Calu3 (cell line): ENCODE measurements at regions not wholly inside any gene's neighbourhood (a gene's known extent, or its start where the extent isn't known, plus 50 kb on each side); places are given as distances from the start of the nearest gene placed in this dataset.

Experiments used
- BruUV-seq: library from RNA; stranded (reverse); fragments of 400-500 nt; replicated peaks from 2 replicates; lab custom pipeline; 2021; lab: Mats Ljungman, UMichigan
- CTCF ChIA-PET: fragments of 300-600 bp; sonication (Branson Sonifier 250); formaldehyde crosslinking; loops from one replicate; lab custom pipeline; 2022; ENCODE audit warnings: antibody characterized with exemption; lab: Charles Lee
- DNase-seq: peaks from one replicate; pipeline ENCODE4 v3.0.0; 2022
- H3K27ac Mint-ChIP-seq: one replicate; pipeline ENCODE4 v1.8.0; 2022; ENCODE audit warnings: mixed read lengths; ENCODE audit not compliant: unreplicated experiment
- H3K27me3 Mint-ChIP-seq: one replicate; pipeline ENCODE4 v1.8.0; 2022; ENCODE audit warnings: mixed read lengths; ENCODE audit not compliant: unreplicated experiment
- H3K36me3 Mint-ChIP-seq: one replicate; pipeline ENCODE4 v1.8.0; 2022; ENCODE audit warnings: mild to moderate bottlenecking, moderate library complexity, mixed read lengths; ENCODE audit not compliant: insufficient read depth, unreplicated experiment
- H3K4me1 Mint-ChIP-seq: one replicate; pipeline ENCODE4 v1.8.0; 2022; ENCODE audit warnings: mild to moderate bottlenecking, low read depth, mixed read lengths; ENCODE audit not compliant: unreplicated experiment
- H3K4me3 Mint-ChIP-seq: one replicate; pipeline ENCODE4 v1.8.0; 2022; ENCODE audit warnings: mild to moderate bottlenecking, low read depth, moderate library complexity, mixed read lengths; ENCODE audit not compliant: unreplicated experiment
- H3K9me3 Mint-ChIP-seq: one replicate; pipeline ENCODE4 v1.8.0; 2022; ENCODE audit warnings: low read depth, mixed read lengths; ENCODE audit not compliant: unreplicated experiment
- intact Hi-C: fragments of 100-400 bp; cut with micrococcal nuclease; formaldehyde crosslinking; loops from one replicate; pipeline ENCODE4 v1.10.0; 2022; ENCODE audit not compliant: unreplicated experiment
- TF ChIP-seq, protein P1 (sequence below): fragments of 200-600 bp; IDR thresholded peaks from one replicate; pipeline ENCODE4 v1.8.0; 2022; ENCODE audit warnings: antibody characterized with exemption; ENCODE audit not compliant: unreplicated experiment

DNA sequence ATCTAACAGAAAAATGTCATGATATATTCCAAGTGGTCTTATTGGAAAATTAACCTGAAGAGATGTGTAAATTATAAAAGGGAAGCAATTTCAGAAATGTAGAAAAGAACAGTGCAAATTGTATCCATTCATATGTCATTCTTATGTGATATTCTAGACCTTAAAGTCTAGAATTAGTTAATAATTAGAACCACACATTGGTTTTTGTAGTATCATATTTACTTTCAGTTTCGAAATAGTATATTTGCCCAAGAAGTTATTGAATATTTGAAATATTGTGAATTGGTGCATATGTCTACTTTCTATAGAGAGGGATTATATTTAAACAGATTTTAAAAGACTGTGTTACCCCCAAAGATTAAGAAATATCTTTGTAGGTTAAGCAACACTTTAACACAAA, 1348.6 kb upstream of the ACVR2A start:
- BruUV-seq: no TSS peak
- no peak overlapping the region for H3K4me3 Mint-ChIP-seq
- no peaks in the 10 kb centered on the region for H3K36me3 Mint-ChIP-seq
- no peak overlapping the region for H3K27ac Mint-ChIP-seq
- H3K27me3 Mint-ChIP-seq: no peaks in the 10 kb centered on the region
- peaks cover 2% of the 10 kb centered on the region for H3K9me3 Mint-ChIP-seq
- CTCF ChIA-PET: no interaction called here
- TF ChIP-seq, protein P1, sequence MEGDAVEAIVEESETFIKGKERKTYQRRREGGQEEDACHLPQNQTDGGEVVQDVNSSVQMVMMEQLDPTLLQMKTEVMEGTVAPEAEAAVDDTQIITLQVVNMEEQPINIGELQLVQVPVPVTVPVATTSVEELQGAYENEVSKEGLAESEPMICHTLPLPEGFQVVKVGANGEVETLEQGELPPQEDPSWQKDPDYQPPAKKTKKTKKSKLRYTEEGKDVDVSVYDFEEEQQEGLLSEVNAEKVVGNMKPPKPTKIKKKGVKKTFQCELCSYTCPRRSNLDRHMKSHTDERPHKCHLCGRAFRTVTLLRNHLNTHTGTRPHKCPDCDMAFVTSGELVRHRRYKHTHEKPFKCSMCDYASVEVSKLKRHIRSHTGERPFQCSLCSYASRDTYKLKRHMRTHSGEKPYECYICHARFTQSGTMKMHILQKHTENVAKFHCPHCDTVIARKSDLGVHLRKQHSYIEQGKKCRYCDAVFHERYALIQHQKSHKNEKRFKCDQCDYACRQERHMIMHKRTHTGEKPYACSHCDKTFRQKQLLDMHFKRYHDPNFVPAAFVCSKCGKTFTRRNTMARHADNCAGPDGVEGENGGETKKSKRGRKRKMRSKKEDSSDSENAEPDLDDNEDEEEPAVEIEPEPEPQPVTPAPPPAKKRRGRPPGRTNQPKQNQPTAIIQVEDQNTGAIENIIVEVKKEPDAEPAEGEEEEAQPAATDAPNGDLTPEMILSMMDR: no peak
- intact Hi-C loops: no loop called here
- H3K4me1 Mint-ChIP-seq: peaks cover 18% of the 10 kb centered on the region
- DNase-seq: no peak

- H3K27ac Mint-ChIP-seq: no peak overlapping the region
- CTCF ChIA-PET: no interaction called here
Measured at GRCh38 chr2:146489386-146489785, 1355.4 kb upstream of the ACVR2A start.

DNA sequence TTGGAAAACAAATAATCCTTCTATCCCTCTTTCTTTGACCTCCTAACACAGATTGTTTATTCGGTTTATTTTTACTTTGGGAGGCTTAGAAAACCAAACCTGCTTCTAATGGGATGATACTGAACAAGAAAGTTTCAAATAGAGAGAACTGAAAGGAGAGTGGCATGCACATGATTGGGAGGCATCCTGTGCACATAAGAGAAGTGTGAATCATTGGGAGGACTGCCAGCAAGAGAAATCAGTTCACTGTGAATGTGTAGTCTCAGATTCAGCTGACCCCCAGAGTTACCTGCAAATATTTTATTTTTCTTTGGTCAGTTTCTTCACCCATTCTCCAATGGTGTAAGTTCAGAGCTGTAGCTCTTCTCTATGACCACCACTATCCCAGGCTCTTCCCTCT, 1363.2 kb upstream of the ACVR2A start:
- Mint-ChIP-seq H3K27me3 (no peaks in the 10 kb centered on the region), H3K4me1 (peaks cover 8% of the 10 kb centered on the region), H3K27ac (no peak overlapping the region), H3K9me3 (no peaks in the 10 kb centered on the region), H3K36me3 (no peaks in the 10 kb centered on the region), H3K4me3 (no peak overlapping the region)
- no peak for DNase-seq
- TF ChIP-seq, protein P1: no peak
- BruUV-seq: no TSS peak
- intact Hi-C loops: no loop called here
- CTCF ChIA-PET: no interaction called here

More at GRCh38 chr2:146489386-146489785, 1355.4 kb upstream of the ACVR2A start:
- intact Hi-C loops: no loop called here
- DNase-seq: no peak
- no peaks in the 10 kb centered on the region for H3K9me3 Mint-ChIP-seq
- no TSS peak for BruUV-seq
- H3K27me3 Mint-ChIP-seq: no peaks in the 10 kb centered on the region
- no peaks in the 10 kb centered on the region for H3K36me3 Mint-ChIP-seq
- no peaks in the 10 kb centered on the region for H3K4me1 Mint-ChIP-seq
- H3K4me3 Mint-ChIP-seq: no peak overlapping the region
- TF ChIP-seq, protein P1: no peak

- no TSS peak for BruUV-seq
- Mint-ChIP-seq H3K36me3 (no peaks in the 10 kb centered on the region), H3K4me3 (no peak overlapping the region), H3K27me3 (no peaks in the 10 kb centered on the region), H3K27ac (no peak overlapping the region), H3K9me3 (no peaks in the 10 kb centered on the region), H3K4me1 (peaks cover 8% of the 10 kb centered on the region)
- CTCF ChIA-PET: no interaction called here
- DNase-seq: no peak
- TF ChIP-seq, protein P1: no peak
- intact Hi-C loops: no loop called here
Measured at GRCh38 chr2:146477383-146477782, 1367.4 kb upstream of the ACVR2A start.

DNA sequence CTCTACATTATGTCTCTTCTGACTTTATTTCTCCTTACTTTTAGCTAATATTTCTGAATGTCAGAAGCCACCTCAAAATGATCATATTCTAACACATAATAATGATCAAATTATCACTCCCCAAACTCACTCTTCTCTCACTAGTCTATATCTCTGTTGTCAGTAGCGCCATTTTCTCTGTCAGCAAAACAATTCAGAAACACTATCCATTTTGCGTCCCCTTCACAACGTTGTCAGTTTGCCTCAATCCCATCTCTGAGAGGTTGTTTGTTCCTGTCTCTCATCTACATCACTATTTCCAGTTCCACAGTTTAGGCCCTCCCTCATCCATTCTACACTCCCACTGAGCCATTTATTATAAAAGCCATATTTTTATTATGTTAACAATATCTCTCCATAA, 1376.3 kb upstream of the ACVR2A start:
- BruUV-seq: no TSS peak
- TF ChIP-seq, protein P1: no peak
- peaks cover 3% of the 10 kb centered on the region for H3K9me3 Mint-ChIP-seq
- CTCF ChIA-PET: no interaction called here
- H3K36me3 Mint-ChIP-seq: no peaks in the 10 kb centered on the region
- H3K4me3 Mint-ChIP-seq: no peak overlapping the region
- no peak overlapping the region for H3K27ac Mint-ChIP-seq
- H3K4me1 Mint-ChIP-seq: no peaks in the 10 kb centered on the region
- no peak for DNase-seq
- intact Hi-C loops: no loop called here
- H3K27me3 Mint-ChIP-seq: no peaks in the 10 kb centered on the region
